WTC11 (cell line): ENCODE measurements at regions not wholly inside any gene's neighbourhood (a gene's known extent, or its start where the extent isn't known, plus 50 kb on each side); places are given as distances from the start of the nearest gene placed in this dataset.

Experiments used
- ATF2 ChIP-seq: sonication (generic); formaldehyde crosslinking; IDR thresholded peaks from 2 replicates; pipeline ENCODE4 v1.8.1; 2022; ENCODE audit warnings: low read depth, missing genetic modification reagents, borderline replicate concordance
- ATF3 ChIP-seq: sonication (generic); formaldehyde crosslinking; conservative IDR thresholded peaks from 2 replicates; pipeline ENCODE4 v1.8.1; 2022; ENCODE audit warnings: mild to moderate bottlenecking, missing genetic modification reagents
- CREM ChIP-seq: sonication (generic); formaldehyde crosslinking; IDR thresholded peaks from 2 replicates; pipeline ENCODE4 v1.8.1; 2022; ENCODE audit warnings: mild to moderate bottlenecking, missing genetic modification reagents, moderate library complexity
- CTCF ChIP-seq: fragments of 200-600 bp; IDR thresholded peaks from 2 replicates; pipeline ENCODE4 v1.8.0; 2022; ENCODE audit warnings: antibody characterized with exemption
- E2F4 ChIP-seq: sonication (generic); formaldehyde crosslinking; IDR thresholded peaks from 2 replicates; pipeline ENCODE4 v1.8.1; 2022; ENCODE audit warnings: low read depth, mild to moderate bottlenecking, moderate library complexity, missing genetic modification reagents, borderline replicate concordance
- ESRRA ChIP-seq: sonication (generic); formaldehyde crosslinking; IDR thresholded peaks from 2 replicates; pipeline ENCODE4 v1.8.1; 2022; ENCODE audit warnings: mild to moderate bottlenecking, missing genetic modification reagents, borderline replicate concordance
- IRF2 ChIP-seq: sonication (generic); formaldehyde crosslinking; IDR thresholded peaks from 2 replicates; pipeline ENCODE4 v1.8.0; 2022; ENCODE audit warnings: low read depth, missing genetic modification reagents, borderline replicate concordance
- MAX ChIP-seq: sonication (generic); formaldehyde crosslinking; IDR thresholded peaks from 2 replicates; pipeline ENCODE4 v1.8.0; 2022; ENCODE audit warnings: mild to moderate bottlenecking, missing genetic modification reagents
- NR1H2 ChIP-seq: sonication (generic); formaldehyde crosslinking; IDR thresholded peaks from 2 replicates; pipeline ENCODE4 v1.9.0; 2021; ENCODE audit warnings: mild to moderate bottlenecking, moderate library complexity, missing genetic modification reagents
- NR2C2 ChIP-seq: sonication (generic); formaldehyde crosslinking; IDR thresholded peaks from 2 replicates; pipeline ENCODE4 v1.8.0; 2022; ENCODE audit warnings: mild to moderate bottlenecking, missing genetic modification reagents
- SP1 ChIP-seq: sonication (generic); formaldehyde crosslinking; conservative IDR thresholded peaks from 2 replicates; pipeline ENCODE4 v1.8.1; 2022; ENCODE audit warnings: missing genetic modification reagents
- TCF7 ChIP-seq: sonication (generic); formaldehyde crosslinking; IDR thresholded peaks from 2 replicates; pipeline ENCODE4 v1.8.0; 2022; ENCODE audit warnings: mild to moderate bottlenecking, low read depth, missing genetic modification reagents, moderate library complexity
- TEAD4 ChIP-seq: sonication (generic); formaldehyde crosslinking; IDR thresholded peaks from 2 replicates; pipeline ENCODE4 v1.8.0; 2022; ENCODE audit warnings: mild to moderate bottlenecking, missing genetic modification reagents
- ZNF423 ChIP-seq: fragments of 250-450 bp; sonication (Bioruptor Pico); IDR thresholded peaks from 2 replicates; pipeline ENCODE4 v2.1.2; 2022; ENCODE audit warnings: mild to moderate bottlenecking, moderate library complexity

GRCh38 chr10:3662775-3663174, 122.2 kb downstream of the KLF6 start:
- no peak for TF ChIP-seq MAX
- no peak for TF ChIP-seq CTCF
- TF ChIP-seq SP1 (CRISPR knock-in tag): no peak
- TF ChIP-seq E2F4 (CRISPR knock-in tag): no peak
- no peak for TF ChIP-seq NR1H2 (CRISPR knock-in tag)
- TF ChIP-seq TEAD4 (CRISPR knock-in tag): no peak
- no peak for TF ChIP-seq ATF3 (CRISPR knock-in tag)
- no peak for TF ChIP-seq IRF2 (CRISPR knock-in tag)
- no peak for TF ChIP-seq ATF2
- no peak for TF ChIP-seq ESRRA
- TF ChIP-seq ZNF423 (CRISPR knock-in tag): no peak
- TF ChIP-seq NR2C2 (CRISPR knock-in tag): no peak
- TF ChIP-seq TCF7 (CRISPR knock-in tag): no peak
- TF ChIP-seq CREM (CRISPR knock-in tag): no peak
